ENCODE measurements at regions not wholly inside any gene's neighbourhood (a gene's known extent, or its start where the extent isn't known, plus 50 kb on each side); places are given as distances from the start of the nearest gene placed in this dataset.
A peak's percentile ranks its signal among the peaks of the same experiment; 100 is the strongest.
"Not testable (repeated sequence)": the region's sequence is repeated elsewhere in the genome, so short reads cannot be mapped to it uniquely, and the experiment has no call there.

GRCh38 chr22:48429446-48430020 is 1398.1 kb downstream of the BRD1 start:
- DNase-seq = no peak

DNA sequence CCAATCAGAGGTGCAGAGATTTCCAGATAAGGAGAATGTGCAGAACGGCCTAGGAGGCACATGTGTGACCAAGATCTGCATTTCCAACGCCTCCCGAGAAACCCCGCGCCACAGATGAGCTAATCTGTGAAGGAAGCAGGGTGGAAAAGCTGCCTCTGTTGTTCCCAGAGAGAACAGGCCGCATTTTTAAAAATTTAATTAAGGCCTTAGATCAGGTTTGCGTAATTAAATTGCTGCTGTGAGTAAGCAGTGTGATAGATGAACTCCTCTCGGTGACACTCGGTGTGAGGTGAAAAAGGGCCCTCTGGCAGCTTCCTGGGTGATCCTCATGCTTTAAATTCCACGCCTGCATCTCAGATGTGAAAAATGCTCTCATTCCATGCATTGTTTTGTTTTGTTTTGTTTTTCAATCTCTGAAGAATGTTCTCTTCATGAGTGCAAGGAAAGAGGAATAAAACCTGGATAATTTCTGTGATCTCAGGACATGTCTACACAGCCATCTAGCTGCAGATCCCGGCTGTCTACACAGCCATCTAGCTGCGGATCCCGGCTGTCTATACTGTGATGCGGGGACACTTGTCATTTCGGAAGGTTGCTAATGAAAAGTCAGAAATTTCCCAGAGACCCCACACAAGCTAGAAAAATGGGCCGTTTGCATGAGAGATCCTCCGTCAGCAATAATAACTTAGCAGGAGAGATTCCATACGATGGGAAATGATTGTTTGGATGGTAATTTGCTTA is 1398.9 kb downstream of the BRD1 start:
- DNase-seq = no peak

DNA sequence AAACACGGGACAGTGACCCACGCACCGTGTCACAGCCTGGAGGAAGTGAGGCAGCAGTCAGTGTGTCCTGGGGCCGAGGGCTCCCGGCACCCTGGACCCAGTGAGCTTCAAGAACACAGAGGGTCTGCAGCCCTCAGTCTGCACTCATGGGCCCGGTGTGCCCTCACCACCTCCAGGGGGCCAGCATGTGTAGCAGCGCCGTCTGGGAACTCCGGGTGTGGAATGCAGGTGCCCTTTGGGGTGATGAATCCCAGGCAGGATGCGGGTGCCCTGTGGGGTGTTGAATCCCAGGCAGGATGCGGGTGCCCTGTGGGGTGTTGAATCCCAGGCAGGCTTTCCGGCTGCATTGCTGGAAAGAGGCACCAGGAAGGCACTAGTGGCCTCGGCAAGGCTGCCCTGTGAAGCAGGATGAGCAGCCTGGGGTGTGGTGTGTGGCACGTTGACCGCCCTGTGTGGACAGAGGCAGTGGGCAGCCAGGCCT is 1399.9 kb downstream of the BRD1 start:
- no peak for DNase-seq

GRCh38 chr22:48426466-48427380 is 1401.0 kb downstream of the BRD1 start:
- no peak for DNase-seq

- DNase-seq = no peak
Measured at GRCh38 chr22:48425641-48426040, 1402.0 kb downstream of the BRD1 start.

DNA sequence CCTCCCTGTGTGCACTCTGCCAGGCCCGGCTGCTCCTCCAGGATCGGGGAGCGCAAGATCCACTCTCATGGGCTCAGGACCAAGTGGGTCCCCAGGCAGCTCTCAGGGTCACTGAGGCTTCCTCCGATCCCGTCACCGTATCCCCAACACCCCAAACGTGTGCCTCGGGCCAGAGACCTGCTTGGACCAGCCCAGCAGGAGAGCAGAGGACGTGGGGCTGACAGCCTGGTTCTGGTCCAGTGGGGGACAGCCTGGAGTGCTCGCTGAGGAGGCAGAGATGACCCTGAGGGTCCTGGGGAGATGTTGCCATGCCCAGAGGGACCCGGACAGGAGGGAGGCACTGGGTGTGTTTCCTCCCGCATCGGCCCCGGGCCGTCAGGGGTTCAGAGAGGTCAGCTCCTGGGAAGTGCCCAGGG is 1402.6 kb downstream of the BRD1 start:
- no peak for DNase-seq

DNA sequence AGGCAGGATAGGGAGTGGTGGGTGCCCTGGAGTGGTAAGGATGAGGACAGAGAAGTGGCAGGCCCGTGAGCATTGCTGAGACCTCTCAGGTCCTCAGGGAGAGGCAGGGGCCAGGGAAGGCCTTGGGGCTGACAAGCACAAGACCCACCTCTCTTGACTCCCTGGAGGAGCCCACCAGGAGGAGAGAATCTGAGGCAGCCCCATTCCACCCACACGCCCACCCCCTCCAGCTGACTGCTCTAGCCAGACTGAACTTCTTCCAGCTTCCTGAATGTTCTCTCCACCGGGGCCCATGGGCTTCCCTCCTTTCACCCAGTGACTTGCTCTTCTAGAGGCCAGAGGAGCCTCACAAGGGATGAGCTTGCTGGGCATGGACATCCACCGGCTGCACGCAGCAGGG is 1403.0 kb downstream of the BRD1 start:
- no peak for DNase-seq

- no peak for DNase-seq
Measured at GRCh38 chr22:48424201-48424627, 1403.5 kb downstream of the BRD1 start.

GRCh38 chr22:48423481-48423911 is 1404.2 kb downstream of the BRD1 start:
- no peak for DNase-seq

DNA sequence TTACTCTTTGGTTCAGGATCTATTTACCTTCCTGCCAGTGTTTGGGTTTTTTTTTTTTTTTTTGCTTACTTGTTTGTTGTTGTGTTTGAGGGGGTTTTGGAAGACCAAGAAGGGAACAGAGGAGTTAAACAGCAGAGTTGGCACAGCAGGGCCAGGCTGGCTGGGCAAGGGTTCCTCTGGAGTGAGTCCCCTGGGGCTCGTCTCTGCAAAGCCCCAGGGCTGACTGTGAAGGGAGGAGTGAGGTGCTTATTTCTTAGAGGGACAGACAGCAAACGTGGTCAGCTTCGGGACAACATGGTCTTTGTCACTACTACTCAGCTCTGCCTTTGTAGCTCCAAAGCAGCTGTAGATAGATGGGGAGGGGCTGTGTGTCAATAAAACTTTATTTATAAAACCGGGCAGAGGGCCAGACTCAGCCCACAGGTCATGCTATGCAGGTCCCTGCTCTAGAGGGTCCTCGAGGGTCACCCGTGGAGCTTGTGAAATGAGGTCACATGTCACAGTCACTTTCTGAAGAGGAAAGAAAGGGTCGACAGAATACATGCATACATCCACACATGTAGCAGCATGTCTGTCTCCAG is 1404.7 kb downstream of the BRD1 start:
- no peak for DNase-seq

DNA sequence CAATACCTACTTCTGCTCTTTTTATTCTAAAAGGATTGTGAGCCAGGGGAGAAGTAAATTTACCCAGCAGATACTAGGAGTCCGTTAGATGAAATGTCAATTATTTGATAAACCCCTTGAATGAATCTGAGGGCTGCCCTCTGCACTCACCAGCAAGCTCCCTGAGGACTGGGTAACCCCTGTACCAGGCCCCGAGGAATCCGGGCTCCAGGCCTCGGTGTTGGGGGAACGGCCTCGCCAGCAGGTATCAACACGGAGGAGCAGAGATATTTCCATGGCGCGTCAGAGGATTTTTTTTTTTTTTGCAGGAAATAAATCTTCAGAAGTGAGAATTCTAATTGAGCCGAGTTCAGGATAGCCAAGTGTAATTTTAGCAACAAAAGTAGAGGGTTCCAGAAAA is 1408.8 kb downstream of the BRD1 start:
- DNase-seq = no peak

DNA sequence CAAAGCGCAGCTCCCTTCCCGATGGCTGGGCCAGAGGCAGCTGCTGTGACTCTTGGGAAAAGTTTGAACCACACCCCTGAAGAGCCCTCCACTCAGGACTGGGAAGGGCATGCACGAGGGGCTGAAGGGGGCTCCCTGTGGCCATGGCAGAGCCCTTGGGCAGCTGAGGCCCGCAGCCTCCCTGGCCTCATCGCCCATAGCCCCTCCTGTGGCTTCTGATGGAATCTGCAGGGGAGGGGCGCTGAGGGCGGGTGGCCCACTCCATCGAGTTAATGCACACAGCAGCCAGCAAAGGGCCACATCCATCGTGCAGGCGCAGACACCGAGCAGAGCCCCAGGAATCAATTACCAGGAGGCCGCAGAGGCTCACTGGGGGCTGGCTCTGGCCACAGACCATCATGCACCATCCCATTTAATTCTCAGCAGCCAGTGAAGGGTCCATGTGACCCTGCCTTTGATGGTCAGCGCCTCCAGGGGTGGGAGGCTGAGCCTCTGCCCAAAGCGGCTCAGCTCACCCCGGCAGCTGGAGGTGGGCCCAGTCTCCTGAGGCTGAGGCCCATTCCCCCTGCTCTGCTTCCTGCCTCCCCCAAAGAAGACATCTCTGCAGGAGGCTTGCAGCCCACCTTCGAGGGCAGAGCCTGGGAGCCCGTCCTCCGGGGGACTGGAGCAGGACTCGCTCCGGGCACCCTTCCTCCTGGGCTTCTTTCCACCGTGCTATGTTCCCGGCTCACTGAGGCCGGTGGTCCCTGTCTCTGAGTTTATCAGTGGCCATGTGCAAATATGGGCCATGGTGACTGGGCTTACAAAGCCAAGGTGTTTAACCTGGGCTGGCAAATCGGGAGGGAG is 1410.2 kb downstream of the BRD1 start:
- DNase-seq = no peak

- no peak for DNase-seq
Measured at GRCh38 chr22:48416396-48417224, 1411.1 kb downstream of the BRD1 start.

DNA sequence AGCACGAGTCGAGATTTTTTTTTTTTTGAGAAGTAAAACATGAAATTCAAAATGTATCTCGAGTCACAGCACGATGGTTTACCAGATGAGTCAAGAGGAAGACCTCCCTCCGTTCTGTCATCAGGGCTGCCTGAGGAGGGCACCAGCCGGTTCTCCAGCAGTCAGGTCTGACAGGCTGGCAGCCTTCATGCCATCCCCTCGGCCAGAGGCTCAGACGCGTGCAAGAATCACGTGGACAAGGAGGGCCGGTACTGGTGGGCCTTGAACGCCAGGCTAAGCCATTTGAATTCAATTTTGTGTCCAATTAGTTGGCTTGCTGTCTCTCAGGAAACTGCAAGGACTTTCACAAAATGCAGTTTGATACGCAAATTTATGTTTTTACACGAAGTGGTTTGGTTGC is 1412.2 kb downstream of the BRD1 start:
- DNase-seq = no peak

DNA sequence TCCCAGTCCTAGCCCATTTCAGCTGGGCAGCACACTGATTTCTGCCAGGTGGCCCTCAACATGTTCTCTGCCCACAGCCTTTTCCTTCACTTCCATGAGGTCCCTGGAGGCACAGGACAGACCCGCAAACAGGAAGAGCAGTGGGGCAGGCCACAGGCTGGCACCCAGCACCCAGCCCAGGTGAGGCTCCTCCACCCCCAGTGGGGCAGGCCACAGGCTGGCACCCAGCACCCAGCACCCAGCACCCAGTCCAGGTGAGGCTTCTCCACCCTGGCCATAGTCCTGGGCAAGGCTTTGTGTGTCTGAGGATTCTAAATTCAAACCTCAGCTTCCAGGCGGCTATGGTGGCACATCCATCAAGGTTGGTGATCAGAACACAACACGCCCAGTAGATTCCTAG is 1413.0 kb downstream of the BRD1 start:
- DNase-seq = no peak

GRCh38 chr22:48412931-48413330 is 1414.7 kb downstream of the BRD1 start:
- not testable (repeated sequence) for DNase-seq

DNA sequence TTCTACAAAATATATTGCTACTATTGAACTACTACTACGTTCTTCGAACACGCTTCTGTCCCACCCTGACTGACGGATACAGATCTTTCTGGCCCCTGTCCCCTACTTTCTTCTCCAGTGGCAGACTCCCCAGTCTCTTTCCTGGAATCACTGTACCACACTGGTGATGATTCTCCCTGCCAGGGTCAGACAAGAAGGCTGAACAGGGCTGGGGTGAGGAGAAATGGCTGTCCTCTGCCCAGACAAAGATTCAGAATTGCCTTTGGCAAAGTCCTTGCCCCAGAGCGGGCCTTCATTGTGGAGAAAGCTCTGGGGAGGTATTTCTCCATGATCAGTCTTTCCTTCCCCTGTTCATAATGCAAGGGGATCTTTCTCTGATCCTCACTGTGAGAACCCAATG is 1417.1 kb downstream of the BRD1 start:
- DNase-seq = no peak

- DNase-seq = no peak
Measured at GRCh38 chr22:48407256-48407955, 1420.3 kb downstream of the BRD1 start.

DNA sequence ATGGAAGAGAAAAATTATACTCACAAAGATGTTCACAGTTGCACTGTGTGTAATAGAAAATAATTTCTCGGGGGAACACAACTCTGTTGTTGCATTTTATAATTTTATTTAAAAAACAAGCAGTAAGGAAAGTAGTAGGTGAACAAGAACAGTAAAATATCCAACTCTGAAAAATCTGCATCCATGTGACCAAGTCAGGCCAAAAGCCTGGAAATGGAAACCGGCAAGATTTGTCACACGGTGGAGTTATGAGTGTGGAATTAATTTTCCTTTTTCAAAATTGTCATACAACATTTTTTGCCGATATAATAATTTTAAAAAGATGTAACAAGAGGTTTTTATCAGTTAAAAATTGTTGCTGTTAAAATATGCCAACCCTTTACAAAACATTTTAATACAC is 1421.5 kb downstream of the BRD1 start:
- DNase-seq = no peak

GRCh38 chr22:48405741-48406140 is 1421.9 kb downstream of the BRD1 start:
- DNase-seq = peak; percentile 66 to 72
